ENCODE measurements at regions not wholly inside any gene's neighbourhood (a gene's known extent, or its start where the extent isn't known, plus 50 kb on each side); places are given as distances from the start of the nearest gene placed in this dataset.
"Not testable (repeated sequence)": the region's sequence is repeated elsewhere in the genome, so short reads cannot be mapped to it uniquely, and the experiment has no call there.

- DNase-seq (ENCODE audit: low spot score) = no peak
Measured at GRCh38 chr15:92763459-92763858, 107.9 kb upstream of the FAM174B start.

DNA sequence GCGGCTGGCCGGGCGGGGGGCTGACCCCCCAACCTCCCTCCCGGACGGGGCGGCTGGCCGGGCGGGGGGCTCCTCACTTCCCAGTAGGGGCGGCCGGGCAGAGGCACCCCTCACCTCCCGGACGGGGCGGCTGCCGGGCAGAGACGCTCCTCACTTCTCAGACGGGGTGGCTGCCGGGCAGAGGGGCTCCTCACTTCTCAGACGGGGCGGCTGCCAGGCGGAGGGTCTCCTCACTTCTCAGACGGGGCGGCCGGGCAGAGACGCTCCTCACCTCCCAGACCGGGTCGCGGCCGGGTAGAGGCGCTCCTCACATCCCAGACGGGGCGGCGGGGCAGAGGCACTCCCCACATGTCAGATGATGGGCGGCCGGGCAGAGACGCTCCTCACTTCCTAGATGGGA is 112.6 kb upstream of the FAM174B start:
- not testable (repeated sequence) for DNase-seq (ENCODE audit: low spot score)

- no peak for DNase-seq (ENCODE audit: low spot score)
Measured at GRCh38 chr15:92770641-92771040, 115.1 kb upstream of the FAM174B start.

DNA sequence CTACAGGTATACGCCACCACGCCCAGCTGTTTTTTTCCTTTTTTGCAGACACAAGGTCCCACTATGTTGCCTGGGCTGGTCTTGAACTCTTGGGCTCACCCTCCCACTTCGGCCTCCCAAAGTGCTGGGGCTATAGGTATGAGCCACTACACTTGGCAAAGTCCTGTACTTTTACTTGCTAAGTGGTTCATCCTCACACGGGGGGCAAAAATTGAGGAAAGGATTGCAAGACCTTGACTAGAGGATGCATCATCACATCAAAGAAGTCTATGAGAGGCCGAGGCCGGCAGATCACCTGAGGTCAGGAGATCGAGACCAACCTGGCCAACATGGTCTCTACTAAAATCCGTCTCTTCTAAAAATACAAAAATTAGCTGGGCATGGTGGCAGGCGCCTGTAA is 116.5 kb upstream of the FAM174B start:
- DNase-seq (ENCODE audit: low spot score) = no peak

- DNase-seq (ENCODE audit: low spot score) = no peak
Measured at GRCh38 chr15:92772626-92773244, 117.2 kb upstream of the FAM174B start.

DNA sequence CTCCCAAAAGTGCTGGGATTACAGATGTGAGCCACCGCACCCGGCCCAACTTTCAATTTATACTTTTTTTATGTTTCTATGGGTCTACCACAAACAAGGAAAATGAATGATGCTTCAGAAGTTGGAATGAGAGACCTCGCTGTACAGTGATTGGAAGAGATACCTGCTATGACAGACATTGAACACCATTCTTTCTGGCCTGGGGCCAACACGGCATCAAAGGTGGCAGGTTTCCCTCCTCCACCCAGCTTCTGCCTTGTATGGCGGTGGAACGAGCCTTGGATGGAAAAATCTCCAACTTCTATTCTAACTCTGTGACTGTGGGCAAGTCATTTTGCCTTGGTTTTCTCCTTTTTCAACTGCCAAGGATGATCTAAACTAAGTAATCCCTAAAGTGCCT is 117.8 kb upstream of the FAM174B start:
- no peak for DNase-seq (ENCODE audit: low spot score)

GRCh38 chr15:92779874-92780273 is 120.2 kb upstream of the CHD2 start:
- DNase-seq (ENCODE audit: low spot score) = no peak

DNA sequence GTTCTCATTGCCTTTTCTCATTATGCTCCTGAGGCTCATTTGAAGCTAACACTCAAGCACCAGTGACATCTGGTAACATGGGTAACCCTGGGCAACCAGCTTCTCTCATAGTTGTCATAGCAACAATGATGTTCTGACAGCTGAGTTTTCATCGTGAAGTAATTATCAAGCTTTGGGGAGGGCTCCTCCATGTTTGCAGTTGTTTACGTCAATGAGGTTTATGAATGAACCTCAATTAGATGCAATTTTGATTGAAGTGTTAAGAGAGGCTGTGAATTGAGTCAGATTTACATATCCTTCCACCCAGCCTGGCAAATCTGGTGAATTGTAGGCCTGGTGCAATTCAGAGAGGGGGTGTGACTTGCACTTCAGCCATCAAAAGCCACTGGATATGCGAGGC is 119.3 kb upstream of the CHD2 start:
- no peak for DNase-seq (ENCODE audit: low spot score)

DNA sequence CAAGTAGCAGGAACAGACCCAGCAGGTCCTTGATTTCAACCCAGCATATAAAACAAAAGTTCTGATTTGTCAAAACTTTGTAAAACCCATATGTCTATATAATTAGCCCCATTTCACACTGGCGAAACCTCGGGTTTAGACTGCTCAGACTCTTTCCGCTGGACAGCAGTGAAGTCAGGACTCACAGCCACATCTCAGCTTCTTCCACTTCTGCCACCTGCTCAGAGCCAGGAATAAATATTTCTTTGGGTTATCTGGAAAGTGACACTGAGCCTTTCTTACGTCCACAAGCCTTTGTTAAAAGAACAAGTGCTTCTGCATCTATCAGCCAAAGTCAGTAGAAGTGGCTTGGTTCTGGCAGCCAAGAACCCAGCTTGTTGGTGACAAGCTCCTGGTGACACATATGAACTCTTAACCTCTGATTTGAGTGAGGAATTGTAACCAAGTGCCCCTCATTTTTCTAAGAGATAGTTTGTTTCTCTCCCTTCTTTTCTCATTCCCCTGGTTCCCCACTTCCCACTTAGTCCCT is 118.1 kb upstream of the CHD2 start:
- no peak for DNase-seq (ENCODE audit: low spot score)

- no peak for DNase-seq (ENCODE audit: low spot score)
Measured at GRCh38 chr15:92787116-92787515, 113.0 kb upstream of the CHD2 start.

DNA sequence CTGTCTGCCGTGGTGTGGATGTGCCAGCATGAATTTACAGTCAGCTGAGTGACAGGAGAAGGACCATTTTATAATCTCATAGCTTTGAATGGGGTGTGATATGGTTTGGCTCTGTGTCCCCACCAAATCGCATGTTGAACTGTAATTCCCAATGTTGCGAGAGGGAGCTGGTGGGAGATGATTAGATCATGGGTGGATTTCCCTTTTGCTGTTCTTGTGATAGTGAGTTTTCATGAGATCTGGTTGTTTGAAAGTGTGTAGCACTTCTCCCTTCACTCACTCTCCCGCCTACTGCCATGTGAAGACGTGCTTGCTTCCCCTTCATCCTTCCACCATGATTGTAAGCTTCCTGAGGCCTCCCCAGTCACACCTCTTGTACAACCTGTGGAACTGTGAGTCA is 111.9 kb upstream of the CHD2 start:
- no peak for DNase-seq (ENCODE audit: low spot score)

DNA sequence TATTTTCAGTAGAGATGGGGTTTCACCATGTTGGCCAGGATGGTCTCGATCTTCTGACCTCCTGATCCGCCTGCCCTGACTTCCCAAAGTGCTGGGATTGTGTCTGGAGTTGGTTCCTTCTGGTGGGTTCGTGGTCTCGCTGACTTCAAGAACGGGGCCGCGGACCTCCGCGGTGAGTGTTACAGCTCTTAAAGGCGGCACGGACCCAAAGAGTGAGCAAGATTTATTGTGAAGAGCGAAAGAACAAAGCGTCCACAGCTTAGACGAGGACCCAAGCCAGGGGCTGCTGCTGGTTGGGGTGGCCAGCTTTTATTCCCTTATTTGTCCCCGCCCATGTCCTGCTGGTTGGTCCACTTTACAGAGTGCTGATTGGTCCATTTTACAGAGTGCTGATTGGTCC is 111.3 kb upstream of the CHD2 start:
- DNase-seq (ENCODE audit: low spot score) = not testable (repeated sequence)

GRCh38 chr15:92796161-92796611 is 103.9 kb upstream of the CHD2 start:
- DNase-seq (ENCODE audit: low spot score) = no peak

DNA sequence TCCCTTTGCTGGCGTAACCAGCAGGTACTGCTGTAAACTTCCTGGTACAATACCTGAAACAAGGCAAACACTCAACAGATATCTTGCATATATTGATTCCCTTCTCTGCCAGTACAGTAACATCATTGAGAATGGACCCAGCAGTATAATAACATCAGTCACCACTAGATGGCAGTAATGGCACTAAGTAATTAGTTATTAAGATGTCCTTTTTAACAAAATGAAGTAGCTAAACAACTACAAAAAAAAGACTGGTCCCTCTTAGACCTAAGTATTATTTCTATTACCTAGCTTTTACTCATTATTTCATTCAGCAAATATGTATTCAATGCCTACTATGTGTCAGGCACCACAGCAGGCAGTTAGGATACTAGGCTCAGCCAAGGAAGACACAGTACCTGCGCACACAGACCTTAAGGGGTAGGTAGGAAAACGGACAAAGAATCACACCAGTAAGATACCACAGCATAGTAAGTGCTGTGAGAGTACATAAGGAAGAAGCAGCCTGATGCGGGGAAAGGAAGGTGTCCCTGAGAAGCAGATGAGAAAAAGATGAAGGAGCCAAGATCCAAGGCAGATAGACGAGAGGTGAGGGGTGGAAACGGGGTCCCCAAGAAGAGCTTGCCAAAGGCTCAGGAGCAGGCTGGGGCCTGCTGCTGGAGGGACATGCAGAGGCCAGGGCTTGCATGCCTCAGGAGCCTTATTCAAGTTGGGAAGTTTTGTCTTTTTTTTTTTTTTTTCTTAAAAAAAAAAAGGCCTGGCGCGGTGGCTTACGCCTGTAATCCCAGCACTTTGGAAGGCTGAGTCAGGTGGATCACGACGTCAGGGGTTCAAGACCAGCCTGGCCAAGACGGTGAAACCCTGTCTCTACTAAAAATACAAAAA is 102.7 kb upstream of the CHD2 start:
- DNase-seq (ENCODE audit: low spot score) = peak; percentile 77

DNA sequence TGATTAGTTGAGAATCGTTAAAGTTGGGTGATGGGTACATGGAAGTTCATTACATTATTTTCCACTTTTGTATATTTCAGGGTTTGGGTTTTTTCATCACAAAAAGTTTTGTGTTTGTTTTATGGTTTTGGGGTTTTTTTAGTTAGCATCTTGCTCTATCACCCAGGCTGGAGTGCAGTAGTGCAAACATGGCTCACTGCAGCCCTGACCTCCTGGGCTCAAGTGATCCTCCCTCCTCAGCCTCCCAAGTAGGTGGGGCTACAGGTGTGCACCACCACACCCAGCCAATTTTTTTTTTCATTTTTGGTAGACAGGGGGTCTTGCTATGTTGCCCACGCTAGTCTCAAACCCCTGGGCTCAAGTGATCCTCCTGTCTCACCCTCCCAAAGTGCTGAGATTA is 100.1 kb upstream of the CHD2 start:
- DNase-seq (ENCODE audit: low spot score) = no peak

- DNase-seq (ENCODE audit: low spot score) = not testable (repeated sequence)
Measured at GRCh38 chr15:92800416-92801055, 99.6 kb upstream of the CHD2 start.

DNA sequence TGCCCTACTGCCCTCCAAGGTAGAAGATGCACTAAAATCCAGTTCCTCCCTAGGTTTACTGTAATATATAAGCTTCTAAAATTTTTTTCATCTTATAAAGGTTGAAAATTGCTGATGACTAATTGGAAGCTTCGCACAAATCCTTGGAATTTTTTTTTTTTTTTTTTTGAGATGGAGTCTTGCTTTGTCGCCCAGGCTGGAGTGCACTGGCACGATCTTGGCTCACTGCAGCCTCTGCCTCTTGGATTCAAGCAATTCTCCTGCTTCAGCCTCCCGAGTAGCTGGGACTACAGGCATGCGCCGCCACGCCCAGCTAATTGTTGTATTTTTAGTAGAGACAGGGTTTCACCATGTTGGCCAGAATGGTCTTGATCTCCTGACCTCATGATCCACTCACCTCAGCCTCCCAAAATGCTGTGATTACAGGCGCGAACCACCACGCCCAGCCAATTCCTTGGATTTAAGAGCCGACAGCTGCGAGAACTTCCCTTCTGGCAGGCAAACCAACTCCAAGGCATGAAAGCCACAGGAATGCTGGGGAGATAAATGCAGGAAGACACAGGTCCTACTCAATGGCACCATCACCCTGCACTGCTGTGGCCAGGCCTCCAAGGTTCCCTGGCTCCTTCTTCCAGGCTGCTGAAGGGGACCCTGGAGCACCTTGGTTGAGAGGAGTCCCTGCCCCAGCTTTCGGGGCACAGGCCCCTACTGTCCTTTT is 98.9 kb upstream of the CHD2 start:
- not testable (repeated sequence) for DNase-seq (ENCODE audit: low spot score)

DNA sequence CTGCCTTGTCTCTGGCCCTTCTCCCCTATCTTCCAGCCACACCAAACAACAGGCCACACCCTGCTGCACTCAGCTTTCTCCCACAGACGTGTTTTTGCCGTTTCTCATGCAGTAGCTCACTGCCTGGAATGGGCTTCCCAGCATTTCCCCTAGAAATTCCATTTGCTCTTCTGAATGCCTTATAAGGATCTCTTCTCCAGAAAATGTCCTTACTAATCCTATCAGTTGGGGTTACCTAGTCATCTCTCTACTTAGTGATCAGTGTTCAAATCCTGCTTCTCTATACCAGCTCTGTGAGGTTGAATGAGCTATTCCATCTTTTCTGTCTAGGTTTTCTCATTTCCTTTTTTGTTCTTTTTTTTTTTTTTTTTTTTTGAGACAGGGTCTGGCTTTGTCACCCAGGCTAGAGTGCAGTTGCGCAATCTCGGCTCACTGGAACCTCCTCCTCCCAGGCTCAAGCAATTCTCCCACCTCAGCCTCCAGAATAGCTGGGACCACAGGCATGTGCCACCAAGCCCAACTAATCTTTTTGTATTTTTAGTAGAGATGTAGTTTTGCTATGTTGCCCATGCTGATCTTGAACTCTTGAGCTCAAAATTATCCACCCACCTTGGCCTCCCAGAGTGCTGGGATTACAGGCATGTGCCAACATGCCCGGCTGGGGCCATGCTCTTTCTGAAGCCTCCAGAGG is 98.2 kb upstream of the CHD2 start:
- no peak for DNase-seq (ENCODE audit: low spot score)

DNA sequence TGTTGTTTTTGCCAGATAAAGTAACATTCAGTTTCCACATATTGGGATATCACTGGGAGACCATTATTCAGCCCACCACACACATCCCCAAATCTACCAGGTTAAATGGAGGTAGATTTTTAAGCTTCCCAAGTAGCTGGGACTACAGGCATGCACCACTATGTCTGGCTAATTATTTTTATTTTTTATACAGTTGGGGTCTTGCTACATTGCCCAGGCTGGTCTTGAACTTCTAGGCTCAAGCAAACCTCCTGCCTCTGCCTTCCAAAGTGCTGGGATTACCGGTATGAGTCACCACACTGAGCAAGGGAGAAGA is 96.6 kb upstream of the CHD2 start:
- DNase-seq (ENCODE audit: low spot score) = no peak

- peak; percentile 50 for DNase-seq (ENCODE audit: low spot score)
Measured at GRCh38 chr15:92803852-92804609, 96.1 kb upstream of the CHD2 start.

- not testable (repeated sequence) for DNase-seq (ENCODE audit: low spot score)
Measured at GRCh38 chr15:92804610-92804936, 95.6 kb upstream of the CHD2 start.
